Neural progenitor cell (in vitro differentiated cells): ENCODE measurements at regions not wholly inside any gene's neighbourhood (a gene's known extent, or its start where the extent isn't known, plus 50 kb on each side); places are given as distances from the start of the nearest gene placed in this dataset.

Experiments used
- CTCF ChIP-seq: fragments of 200-600 bp; sonication (generic); IDR thresholded peaks from 2 replicates; pipeline ENCODE4 v1.5.1; 2017; ENCODE audit warnings: antibody characterized with exemption, mild to moderate bottlenecking
- EZH2 ChIP-seq: fragments of 200-600 bp; sonication (generic); IDR thresholded peaks from 2 replicates; pipeline ENCODE4 v1.6.1; 2017; ENCODE audit warnings: antibody characterized with exemption, mild to moderate bottlenecking, moderate library complexity
- EZH2phosphoT487 ChIP-seq: fragments of 200-600 bp; sonication (generic); IDR thresholded peaks from 2 replicates; pipeline ENCODE4 v1.6.1; 2017; ENCODE audit warnings: antibody characterized with exemption

- no peak for TF ChIP-seq CTCF
- TF ChIP-seq EZH2, result no peak
- no peak for TF ChIP-seq EZH2phosphoT487
Measured at GRCh38 chr3:189569473-189569872, 61.7 kb upstream of the TP63 start.
